Activated CD4-positive, CD25-positive, alpha-beta regulatory T cell (primary cell): ENCODE measurements at regions not wholly inside any gene's neighbourhood (a gene's known extent, or its start where the extent isn't known, plus 50 kb on each side); places are given as distances from the start of the nearest gene placed in this dataset.
"Not testable (repeated sequence)": the region's sequence is repeated elsewhere in the genome, so short reads cannot be mapped to it uniquely, and the experiment has no call there.

Experiments used
- DNase-seq, 4 experiments: peaks; one replicate each; lab custom pipeline; 2025; lab: John Stamatoyannopoulos, UW

DNA sequence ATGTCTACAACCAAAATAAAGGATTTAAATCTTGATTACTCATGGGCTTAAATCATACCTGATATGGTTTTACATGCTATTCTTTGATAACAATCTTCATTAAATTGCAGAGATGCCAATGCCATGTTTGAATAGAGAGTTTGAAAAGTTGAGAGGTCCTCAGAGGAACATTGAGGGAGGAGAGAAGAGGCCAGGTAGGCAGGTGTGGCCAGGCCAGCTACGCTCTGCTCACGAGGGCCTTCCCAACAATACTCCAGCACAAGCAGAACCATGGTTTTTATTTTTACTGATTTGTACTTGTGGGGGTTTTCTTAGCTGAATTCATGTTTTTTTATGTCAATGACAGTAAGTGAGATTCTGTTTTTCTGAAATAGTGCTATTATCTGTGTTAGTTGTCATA lies 158.1 kb upstream of the RFC3 start:
- no peak for DNase-seq

DNA sequence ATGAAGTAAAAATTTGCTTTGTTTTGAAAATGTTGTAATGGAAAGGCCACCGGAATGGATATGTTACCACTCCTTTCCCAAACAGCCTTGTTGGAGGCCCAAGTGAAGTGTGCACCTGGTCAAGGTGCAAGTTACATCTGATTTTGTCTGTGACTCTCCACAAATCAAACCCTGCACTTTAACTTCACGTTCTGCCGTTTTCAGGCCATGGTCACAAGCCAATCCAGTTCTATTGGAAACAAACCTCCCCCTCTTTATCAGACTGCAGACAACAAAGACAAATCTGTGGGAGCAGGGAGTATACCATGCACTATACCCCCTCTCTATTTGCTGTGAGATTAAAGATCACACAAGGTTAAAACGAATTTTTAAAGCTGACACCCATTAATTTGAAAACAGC lies 155.6 kb upstream of the RFC3 start:
- DNase-seq: no peak

DNA sequence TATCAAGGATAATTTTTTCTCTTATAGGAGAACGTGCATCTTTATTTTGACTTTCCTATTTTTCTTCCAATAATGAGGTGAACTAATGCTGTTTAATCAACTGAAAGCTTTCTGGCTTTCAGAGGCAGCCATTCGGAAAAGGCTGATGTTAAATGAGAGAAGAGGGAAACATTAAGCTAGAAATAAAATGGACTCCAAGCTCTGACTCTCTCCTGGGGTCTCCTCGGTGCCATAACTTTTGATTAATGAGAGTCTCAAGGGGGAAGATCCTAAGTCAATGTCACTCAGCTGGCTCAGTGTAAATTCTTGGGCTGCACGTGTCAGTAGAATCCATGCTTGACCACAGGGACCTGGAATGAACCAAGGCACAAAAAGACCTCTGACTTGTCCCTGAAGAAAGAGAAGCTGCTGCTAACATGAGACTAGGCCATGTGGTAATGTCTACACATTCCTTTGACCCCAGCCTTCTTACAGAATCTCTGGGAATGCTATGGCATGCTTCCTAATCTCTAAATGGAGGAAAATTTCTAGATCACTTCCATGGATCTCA lies 152.2 kb upstream of the RFC3 start:
- DNase-seq: no peak

DNA sequence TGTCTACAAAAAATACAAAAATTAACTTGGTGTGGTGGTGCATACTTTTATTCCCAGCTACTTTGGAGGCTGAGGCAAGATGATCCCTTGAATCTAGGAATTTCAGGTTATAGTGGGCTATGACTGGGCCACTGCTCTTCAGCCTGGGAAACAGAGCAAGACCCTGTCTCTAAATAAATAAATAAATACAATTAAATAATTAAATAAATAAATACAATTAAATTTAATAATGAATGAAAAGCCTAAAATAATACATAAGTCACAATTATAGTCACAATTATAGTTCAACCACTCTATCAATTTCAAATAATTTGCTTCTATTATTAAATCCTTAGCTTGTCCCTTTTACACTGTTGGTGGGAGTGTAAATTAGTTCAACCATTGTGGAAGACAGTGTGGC lies 146.4 kb upstream of the RFC3 start:
- no peak for DNase-seq

DNA sequence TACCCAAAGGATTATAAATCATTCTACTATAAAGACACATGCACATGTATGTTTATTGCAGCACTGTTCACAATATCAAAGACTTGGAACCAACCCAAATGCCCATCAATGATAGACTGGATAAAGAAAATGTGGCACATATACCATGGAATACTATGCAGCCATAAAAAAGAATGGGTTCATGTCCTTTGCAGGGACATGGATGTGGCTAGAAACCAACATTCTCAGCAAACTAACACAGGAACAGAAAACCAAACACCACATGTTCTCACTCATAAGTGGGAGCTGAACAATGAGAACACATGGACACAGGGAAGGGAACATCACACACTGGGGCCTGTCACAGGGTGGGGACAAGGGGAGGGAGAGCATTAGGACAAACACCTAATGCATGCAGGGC lies 145.9 kb upstream of the RFC3 start:
- DNase-seq: not testable (repeated sequence)

GRCh38 chr13:33676045-33676989 lies 141.6 kb upstream of the RFC3 start:
- DNase-seq: no peak

GRCh38 chr13:33677215-33677614 lies 140.7 kb upstream of the RFC3 start:
- DNase-seq: no peak

- DNase-seq: no peak
Observed at GRCh38 chr13:33678084-33678483, 139.9 kb upstream of the RFC3 start.

- DNase-seq: peak in 3 of 4 experiments; percentile 6 to 59 (median 47)
Observed at GRCh38 chr13:33678906-33679657, 138.9 kb upstream of the RFC3 start.

DNA sequence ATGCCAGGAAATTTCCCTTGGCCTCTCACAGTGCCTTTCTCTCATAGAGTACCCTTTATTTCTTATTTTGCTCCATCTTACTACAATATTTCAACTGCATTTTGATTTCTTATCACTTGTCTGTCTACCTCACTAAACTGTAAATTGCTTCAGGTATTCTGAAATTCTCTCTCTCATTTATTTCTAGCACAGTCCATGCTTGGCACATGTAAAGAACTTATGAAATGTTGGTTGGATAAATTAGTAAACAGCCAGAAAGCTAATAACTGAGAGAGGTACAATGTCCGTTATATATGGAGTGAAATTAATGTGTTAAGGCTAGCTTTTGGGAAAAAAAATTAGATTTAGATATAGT lies 138.3 kb upstream of the RFC3 start:
- DNase-seq: no peak

- DNase-seq: no peak
Observed at GRCh38 chr13:33682020-33682564, 135.9 kb upstream of the RFC3 start.

DNA sequence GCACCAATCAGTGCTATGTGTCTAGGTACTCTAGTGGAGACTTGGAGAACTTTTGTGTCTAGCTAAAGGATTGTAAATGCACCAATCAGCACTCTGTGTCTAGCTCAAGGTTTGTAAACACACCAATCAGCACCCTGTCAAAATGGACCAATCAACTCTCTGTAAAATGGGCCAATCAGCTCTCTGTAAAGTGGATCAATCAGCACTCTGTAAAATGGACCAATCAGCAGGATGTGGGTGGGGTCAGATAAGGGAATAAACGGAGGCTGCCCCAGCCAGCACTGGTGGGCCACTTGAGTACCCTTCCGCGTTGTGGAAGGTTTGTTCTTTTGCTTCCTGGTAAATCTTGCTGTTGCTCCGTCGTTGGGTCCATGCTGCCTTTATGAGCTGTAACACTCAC lies 135.3 kb upstream of the RFC3 start:
- DNase-seq: not testable (repeated sequence)

- no peak for DNase-seq
Observed at GRCh38 chr13:33683376-33683775, 134.6 kb upstream of the RFC3 start.

- no peak for DNase-seq
Observed at GRCh38 chr13:33684874-33685273, 133.1 kb upstream of the RFC3 start.

- no peak for DNase-seq
Observed at GRCh38 chr13:33686772-33687480, 131.0 kb upstream of the RFC3 start.

DNA sequence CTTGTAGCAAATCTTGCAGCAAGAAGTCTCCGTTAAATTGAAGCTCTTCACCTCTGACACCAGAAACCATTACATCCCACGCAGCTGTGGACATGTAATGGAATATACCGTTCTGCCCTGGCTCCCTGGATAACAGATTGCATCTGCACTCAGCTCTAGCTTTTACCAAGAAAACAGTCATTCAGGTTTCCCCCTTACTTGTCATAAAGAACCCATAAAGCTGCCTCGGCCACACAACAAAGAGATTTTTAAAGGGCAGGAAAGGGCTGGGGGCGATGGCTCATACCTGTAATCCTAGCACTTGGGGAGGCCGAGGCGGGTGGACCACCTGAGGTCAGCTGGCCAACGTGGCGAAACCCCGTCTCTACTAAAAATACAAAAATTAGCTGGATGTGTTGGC lies 127.6 kb upstream of the RFC3 start:
- DNase-seq: no peak

DNA sequence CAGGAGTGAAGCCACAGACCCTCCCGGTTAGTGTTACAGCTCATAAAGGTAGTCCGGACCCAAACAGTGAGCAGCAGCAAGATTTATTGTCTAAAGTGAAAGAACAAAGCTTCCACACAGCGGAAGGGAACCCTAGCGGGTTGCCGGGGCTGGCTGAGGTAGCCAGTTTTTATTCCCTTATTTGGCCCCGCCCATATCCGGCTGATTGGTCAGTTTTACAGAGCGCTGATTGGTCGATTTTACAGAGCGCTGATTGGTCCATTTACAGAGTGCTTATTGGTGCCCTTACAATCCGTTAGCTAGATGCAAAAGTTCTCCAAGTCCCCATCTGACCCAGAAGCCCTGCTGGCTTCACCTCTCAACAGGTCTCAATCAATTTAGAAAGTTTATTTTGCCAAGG lies 126.0 kb upstream of the RFC3 start:
- no peak for DNase-seq

DNA sequence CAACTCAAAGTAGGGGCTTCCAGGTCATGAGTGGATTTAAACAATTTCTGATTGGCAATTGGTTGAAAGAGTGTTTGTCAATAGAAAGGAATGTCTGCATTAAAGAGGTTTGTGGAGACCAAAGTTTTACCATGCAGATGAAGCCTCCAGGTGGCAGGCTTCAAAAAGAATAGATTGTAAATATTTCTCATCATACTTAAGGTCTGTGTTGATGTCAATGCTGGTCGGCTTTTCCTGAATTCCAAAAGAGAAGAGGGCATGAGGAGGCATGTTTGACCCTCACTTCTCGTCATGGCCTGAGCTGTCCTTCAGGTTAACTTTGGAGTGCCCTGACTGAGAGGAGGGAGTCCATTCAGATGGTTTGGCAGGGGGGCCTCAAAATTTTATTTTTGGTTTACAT lies 125.4 kb upstream of the RFC3 start:
- DNase-seq: no peak

DNA sequence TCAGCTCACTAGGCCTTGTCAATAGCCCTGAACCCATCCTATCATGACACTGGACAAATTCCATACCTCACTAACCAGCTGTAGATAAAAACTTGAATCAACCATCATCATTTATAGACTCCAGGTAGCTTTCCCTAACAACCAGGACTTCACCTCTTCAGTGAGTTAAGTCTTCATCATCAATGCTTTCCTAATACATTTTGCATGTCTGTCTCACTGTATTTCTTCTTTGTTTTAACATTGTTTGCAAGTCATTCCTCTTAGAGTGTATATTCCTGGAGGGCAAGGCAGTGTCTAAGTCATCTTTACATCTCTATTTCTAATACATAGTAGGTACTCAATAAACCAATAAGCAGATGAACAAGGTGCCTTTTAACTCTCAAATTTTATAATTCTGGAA lies 123.4 kb upstream of the RFC3 start:
- DNase-seq: no peak

DNA sequence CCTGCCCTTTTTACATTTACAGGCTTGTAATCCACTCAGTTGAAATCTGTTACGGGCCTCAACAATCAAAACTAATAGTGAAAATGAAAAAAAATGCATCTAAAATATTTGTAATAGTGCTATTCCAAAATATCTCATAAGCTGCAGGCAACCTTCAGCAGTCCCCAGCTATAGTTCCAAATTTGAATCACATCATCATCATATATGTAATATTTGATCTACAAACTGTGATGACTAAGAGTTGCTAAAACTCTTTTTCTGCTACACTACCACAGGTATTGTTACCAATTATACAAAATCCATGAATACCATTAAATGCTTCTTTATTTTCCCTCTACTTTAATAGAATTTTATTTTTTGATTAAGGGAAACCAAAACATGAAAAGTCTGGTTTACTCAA lies 121.4 kb upstream of the RFC3 start:
- no peak for DNase-seq

DNA sequence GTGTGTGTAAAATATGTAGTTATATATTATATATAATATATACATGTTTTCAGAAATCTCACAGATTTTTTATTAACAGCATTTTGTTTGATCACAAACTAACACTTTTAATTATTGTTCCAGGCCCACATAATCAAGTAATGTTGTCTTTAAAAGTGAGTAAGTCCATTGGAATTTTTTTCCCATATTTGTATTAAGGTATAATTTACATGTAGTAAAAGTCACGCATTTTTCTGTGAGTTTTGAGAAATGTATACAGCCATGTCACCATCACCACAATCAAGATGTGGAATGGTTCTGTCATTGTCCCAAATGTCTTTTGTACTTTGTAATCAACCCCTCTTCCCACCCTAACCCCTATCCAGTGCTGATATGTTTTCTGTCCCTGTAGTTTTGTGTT lies 120.0 kb upstream of the RFC3 start:
- DNase-seq: no peak

DNA sequence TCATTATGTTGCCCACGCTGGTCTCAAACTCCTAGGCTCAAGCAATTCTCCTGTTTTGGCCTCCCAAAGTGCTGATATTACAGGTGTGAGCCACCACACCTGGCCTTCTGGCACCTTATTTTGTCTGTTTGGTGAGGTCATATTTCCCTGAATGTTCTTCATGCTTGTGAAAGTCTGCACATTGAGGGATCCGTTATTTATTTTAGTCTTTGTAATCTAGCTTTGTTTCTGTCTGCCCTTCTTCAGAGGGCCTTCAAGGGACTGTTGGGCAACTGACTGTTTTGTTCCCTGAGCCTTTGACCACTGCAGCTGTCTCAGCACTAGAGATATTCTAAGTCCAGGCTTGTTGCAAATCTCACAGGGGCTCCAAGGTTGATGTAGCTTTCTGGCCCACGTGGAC lies 110.5 kb upstream of the RFC3 start:
- no peak for DNase-seq
